Left ventricle myocardium inferior (tissue), 1 donor: ENCODE measurements at regions not wholly inside any gene's neighbourhood (a gene's known extent, or its start where the extent isn't known, plus 50 kb on each side); places are given as distances from the start of the nearest gene placed in this dataset.
"Not testable (repeated sequence)": the region's sequence is repeated elsewhere in the genome, so short reads cannot be mapped to it uniquely, and the experiment has no call there.

ENCODE experiments used
- DNase-seq: peaks from one replicate; pipeline ENCODE4 v3.0.0-alpha.2; 2020
- H3K27ac ChIP-seq: fragments of 200-600 bp; replicated peaks from 2 replicates; pipeline ENCODE4 v1.8.0; 2021
- H3K27me3 ChIP-seq: fragments of 200-600 bp; 2 replicates; pipeline ENCODE4 v1.8.0; 2021; ENCODE audit warnings: low read depth
- H3K36me3 ChIP-seq: fragments of 200-600 bp; 2 replicates; pipeline ENCODE4 v1.8.0; 2021
- H3K4me1 ChIP-seq: fragments of 200-600 bp; 2 replicates; pipeline ENCODE4 v1.8.0; 2021
- H3K4me3 ChIP-seq: fragments of 200-600 bp; 2 replicates; pipeline ENCODE4 v1.8.0; 2021; ENCODE audit warnings: mild to moderate bottlenecking, moderate library complexity
- H3K9me3 ChIP-seq: fragments of 200-600 bp; replicated peaks from 2 replicates; pipeline ENCODE4 v1.8.0; 2021
- intact Hi-C: fragments of 100-400 bp; cut with micrococcal nuclease; formaldehyde crosslinking; loops from one replicate; pipeline ENCODE4 v1.11.0; 2022
- TF ChIP-seq, protein P1 (sequence below): fragments of 200-600 bp; IDR thresholded peaks from 2 replicates; pipeline ENCODE4 v1.8.0; 2021; ENCODE audit warnings: antibody characterized with exemption, mild to moderate bottlenecking, borderline replicate concordance
- donor health status: DM: no; HTN: yes; CAD: no; lungs with severe emphysema.

DNA sequence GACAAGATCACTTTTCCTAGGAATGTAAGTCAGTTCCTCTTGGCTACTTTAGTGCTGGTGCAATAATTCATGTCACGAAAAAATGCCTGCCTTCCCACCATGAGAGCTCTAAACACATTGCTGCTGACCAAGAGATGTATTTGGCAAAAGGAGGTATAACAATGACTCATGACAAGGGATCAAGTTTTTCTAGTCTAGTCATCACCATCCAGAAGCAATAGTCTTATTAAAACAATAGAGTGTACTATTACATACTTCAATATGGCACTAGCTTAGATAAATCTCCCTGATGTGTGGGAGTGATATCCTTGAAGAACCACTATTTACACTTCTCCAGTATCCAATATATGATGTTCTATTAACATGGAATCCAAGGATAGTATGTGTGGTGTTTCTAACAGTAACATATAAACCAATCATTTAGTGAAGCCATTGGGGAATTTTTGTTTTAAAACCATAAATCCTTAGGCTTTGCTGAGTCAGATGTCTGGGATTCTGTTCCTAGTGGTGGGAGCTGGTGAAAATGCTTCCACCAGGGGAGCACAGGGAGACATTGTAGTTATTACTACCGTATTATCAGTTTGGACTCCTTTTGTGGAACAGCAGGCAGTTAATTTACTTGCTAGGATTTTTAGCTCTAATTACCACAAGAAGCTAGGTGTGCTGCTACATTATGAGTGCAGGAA, 1387.5 kb downstream of the LRFN5 start:
- Histone ChIP-seq H3K36me3 (no peaks in the 10 kb centered on the region), H3K9me3 (no peaks in the 10 kb centered on the region), H3K27ac (no peak overlapping the region), H3K4me3 (no peak overlapping the region), H3K27me3 (no peaks in the 10 kb centered on the region), H3K4me1 (no peaks in the 10 kb centered on the region)
- intact Hi-C loops = no loop called here
- TF ChIP-seq, protein P1, sequence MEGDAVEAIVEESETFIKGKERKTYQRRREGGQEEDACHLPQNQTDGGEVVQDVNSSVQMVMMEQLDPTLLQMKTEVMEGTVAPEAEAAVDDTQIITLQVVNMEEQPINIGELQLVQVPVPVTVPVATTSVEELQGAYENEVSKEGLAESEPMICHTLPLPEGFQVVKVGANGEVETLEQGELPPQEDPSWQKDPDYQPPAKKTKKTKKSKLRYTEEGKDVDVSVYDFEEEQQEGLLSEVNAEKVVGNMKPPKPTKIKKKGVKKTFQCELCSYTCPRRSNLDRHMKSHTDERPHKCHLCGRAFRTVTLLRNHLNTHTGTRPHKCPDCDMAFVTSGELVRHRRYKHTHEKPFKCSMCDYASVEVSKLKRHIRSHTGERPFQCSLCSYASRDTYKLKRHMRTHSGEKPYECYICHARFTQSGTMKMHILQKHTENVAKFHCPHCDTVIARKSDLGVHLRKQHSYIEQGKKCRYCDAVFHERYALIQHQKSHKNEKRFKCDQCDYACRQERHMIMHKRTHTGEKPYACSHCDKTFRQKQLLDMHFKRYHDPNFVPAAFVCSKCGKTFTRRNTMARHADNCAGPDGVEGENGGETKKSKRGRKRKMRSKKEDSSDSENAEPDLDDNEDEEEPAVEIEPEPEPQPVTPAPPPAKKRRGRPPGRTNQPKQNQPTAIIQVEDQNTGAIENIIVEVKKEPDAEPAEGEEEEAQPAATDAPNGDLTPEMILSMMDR = no peak
- DNase-seq = no peak

DNA sequence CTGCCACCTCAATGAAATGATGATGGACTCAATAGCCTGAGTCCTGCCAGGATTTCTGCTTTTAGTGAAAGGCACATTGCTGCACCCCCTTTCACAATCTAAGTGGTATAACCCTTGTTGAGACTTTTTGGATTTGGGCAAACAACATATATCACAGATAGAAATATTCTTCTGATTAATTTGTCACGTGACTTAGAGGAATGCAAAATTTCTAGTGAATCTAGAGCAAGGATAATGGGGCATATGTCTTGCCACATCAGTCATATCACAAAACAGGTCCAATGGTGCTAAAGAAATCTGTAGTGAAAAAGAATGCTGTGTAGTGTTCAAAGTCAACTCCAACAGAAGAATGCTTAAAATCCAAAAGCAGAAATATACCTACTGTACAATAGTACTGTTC, 1386.3 kb downstream of the LRFN5 start:
- TF ChIP-seq, protein P1 = no peak
- no peak overlapping the region for H3K4me3 ChIP-seq
- intact Hi-C loops = no loop called here
- H3K27me3 ChIP-seq = no peaks in the 10 kb centered on the region
- H3K4me1 ChIP-seq = no peaks in the 10 kb centered on the region
- H3K36me3 ChIP-seq = no peaks in the 10 kb centered on the region
- no peak overlapping the region for H3K27ac ChIP-seq
- no peak for DNase-seq
- no peaks in the 10 kb centered on the region for H3K9me3 ChIP-seq

DNA sequence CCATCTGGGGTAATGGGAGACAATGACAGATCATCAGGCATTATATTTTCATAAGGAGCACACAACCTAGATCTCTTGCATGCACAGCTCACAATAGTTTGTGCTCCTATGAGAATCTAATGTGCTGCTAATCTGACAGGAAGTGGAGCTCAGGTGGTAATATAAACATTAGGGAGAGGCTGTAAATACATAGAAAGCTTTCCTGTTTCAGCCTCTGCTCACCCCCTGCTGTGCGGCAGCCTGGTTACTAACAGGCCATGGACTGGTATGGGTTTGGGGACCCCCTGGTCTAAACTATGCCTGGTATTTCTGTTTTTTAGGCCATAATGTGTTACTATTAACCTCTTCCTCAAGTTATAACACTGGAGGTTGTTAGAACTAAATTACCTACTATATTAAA, 1373.7 kb downstream of the LRFN5 start:
- Histone ChIP-seq H3K27ac (no peak overlapping the region), H3K4me1 (no peaks in the 10 kb centered on the region), H3K9me3 (peaks cover 24% of the 10 kb centered on the region), H3K36me3 (no peaks in the 10 kb centered on the region), H3K27me3 (no peaks in the 10 kb centered on the region), H3K4me3 (no peak overlapping the region)
- TF ChIP-seq, protein P1 = no peak
- intact Hi-C loops = no loop called here
- DNase-seq = no peak

DNA sequence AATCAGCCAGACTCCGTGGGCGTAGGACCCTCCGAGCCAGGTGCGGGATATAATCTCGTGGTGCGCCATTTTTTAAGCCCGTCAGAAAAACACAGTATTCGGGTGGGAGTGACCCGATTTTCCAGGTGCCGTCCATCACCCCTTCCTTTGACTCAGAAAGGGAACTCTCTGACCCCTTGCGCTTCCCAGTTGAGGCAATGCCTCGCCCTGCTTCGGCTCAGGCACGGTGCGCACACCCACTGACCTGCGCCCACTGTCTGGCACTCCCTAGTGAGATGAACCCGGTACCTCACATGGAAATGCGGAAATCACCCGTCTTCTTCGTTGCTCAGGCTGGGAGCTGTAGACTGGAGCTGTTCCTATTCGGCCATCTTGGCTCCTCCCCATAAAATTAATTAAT, 1366.5 kb downstream of the LRFN5 start:
- H3K9me3 ChIP-seq = peaks cover 19% of the 10 kb centered on the region
- H3K27me3 ChIP-seq, H3K27ac ChIP-seq, H3K4me1 ChIP-seq, DNase-seq, H3K36me3 ChIP-seq, H3K4me3 ChIP-seq, intact Hi-C loops: not testable (repeated sequence)

DNA sequence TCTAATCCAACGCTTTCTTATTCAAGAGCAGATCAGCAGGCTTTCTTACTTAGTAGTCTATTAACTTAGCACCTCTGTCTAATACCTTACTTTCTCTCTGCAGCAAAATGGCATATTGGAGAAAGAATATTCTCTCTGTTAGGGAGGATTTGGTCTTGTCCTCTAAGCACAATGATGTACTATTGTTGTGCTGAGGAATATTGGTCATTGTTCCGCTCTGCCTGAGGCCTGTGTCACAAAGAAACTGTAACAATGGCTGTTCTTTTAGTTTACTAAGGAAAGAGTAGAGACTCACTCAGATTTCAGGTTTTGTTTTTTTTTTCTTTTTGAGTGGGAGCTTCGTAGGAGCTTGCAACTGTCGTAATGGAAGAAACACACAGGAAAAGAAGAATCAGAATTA, 1358.8 kb downstream of the LRFN5 start:
- intact Hi-C loops = no loop called here
- no peak overlapping the region for H3K4me3 ChIP-seq
- TF ChIP-seq, protein P1 = no peak
- no peaks in the 10 kb centered on the region for H3K4me1 ChIP-seq
- peaks cover 3% of the 10 kb centered on the region for H3K9me3 ChIP-seq
- H3K27ac ChIP-seq = no peak overlapping the region
- no peaks in the 10 kb centered on the region for H3K36me3 ChIP-seq
- no peaks in the 10 kb centered on the region for H3K27me3 ChIP-seq
- DNase-seq = no peak

DNA sequence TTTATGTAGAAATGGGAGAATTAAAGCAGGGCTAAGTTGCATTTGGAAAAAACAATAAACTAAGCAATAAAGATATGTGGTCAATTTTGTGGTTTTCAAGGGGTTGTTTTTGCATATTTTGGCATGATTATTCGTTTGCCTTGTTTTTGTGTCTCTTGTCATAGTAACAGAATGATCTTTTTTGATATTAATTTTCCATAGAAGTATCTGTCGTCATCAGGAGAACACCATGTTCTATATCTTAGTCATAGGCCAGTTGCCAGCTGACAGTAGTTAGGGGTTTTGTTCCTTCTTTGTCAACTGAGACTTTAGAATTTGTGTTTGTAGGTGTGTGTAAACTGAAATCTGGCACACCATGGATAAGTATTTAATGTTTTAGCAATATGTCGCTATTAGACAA, 1354.8 kb downstream of the LRFN5 start:
- TF ChIP-seq, protein P1 = no peak
- no peak for DNase-seq
- H3K4me1 ChIP-seq = no peaks in the 10 kb centered on the region
- no peaks in the 10 kb centered on the region for H3K36me3 ChIP-seq
- H3K9me3 ChIP-seq = peaks cover 4% of the 10 kb centered on the region
- H3K4me3 ChIP-seq = no peak overlapping the region
- H3K27ac ChIP-seq = no peak overlapping the region
- no peaks in the 10 kb centered on the region for H3K27me3 ChIP-seq
- intact Hi-C loops = no loop called here
